IMR-90 (cell line): ENCODE measurements at regions not wholly inside any gene's neighbourhood (a gene's known extent, or its start where the extent isn't known, plus 50 kb on each side); places are given as distances from the start of the nearest gene placed in this dataset.

Source experiments
- ATAC-seq: fragments of 200-7000 bp; cut with Tn5 transposase; 2 replicates; pipeline ENCODE4 v1.9.1; 2020; ENCODE audit warnings: low read depth, mild to moderate bottlenecking, moderate library complexity
- BruUV-seq: library from RNA; stranded (reverse); fragments of 400-500 nt; replicated peaks from 2 replicates; lab custom pipeline; 2021; lab: Mats Ljungman, UMichigan
- CTCF ChIA-PET: fragments of 300-600 bp; formaldehyde crosslinking; extraction: SDS; loops from one replicate; lab custom pipeline; 2021; ENCODE audit warnings: antibody characterized with exemption; lab: Yijun Ruan, JAX
- POLR2A ChIA-PET: fragments of 300-600 bp; sonication (Branson Sonifier 250); formaldehyde crosslinking; loops from one replicate; lab custom pipeline; 2022; ENCODE audit warnings: antibody characterized with exemption; ENCODE audit not compliant: unreplicated experiment; lab: Charles Lee
- DNase-seq: peaks from one replicate; pipeline ENCODE4 v3.0.0; 2013
- H2AFZ ChIP-seq: replicated peaks from 2 replicates; pipeline ENCODE3; 2013; ENCODE audit warnings: low read length, mild to moderate bottlenecking; ENCODE audit not compliant: poor library complexity
- H2AK5ac ChIP-seq: 2 replicates; pipeline ENCODE4 v1.6.1; 2013; ENCODE audit warnings: low read depth, low read length, inconsistent platforms
- H2AK9ac ChIP-seq: replicated peaks from 2 replicates; pipeline ENCODE3; 2013; ENCODE audit warnings: mild to moderate bottlenecking, low read depth, low read length, moderate library complexity; ENCODE audit not compliant: poor library complexity
- H2BK120ac ChIP-seq: 2 replicates; pipeline ENCODE4 v1.6.1; 2013; ENCODE audit warnings: low read depth, low read length, inconsistent platforms
- H2BK15ac ChIP-seq: 3 replicates; pipeline ENCODE4 v1.6.1; 2013; ENCODE audit warnings: low read depth, low read length, inconsistent platforms
- H2BK20ac ChIP-seq: 2 replicates; pipeline ENCODE4 v1.6.1; 2013; ENCODE audit warnings: low read depth, mild to moderate bottlenecking, inconsistent platforms, low read length, moderate library complexity
- H2BK5ac ChIP-seq: 2 replicates; pipeline ENCODE4 v1.6.1; 2013; ENCODE audit warnings: mild to moderate bottlenecking, low read depth, low read length, inconsistent platforms; ENCODE audit not compliant: poor library complexity, severe bottlenecking
- H3K14ac ChIP-seq: replicated peaks from 2 replicates; pipeline ENCODE4 v1.6.1; 2013; ENCODE audit warnings: low read depth, low read length, inconsistent platforms
- H3K18ac ChIP-seq: 2 replicates; pipeline ENCODE4 v1.6.1; 2013; ENCODE audit warnings: low read depth, low read length, control low read depth
- H3K23ac ChIP-seq: 2 replicates; pipeline ENCODE4 v1.6.1; 2013; ENCODE audit warnings: low read depth, low read length, inconsistent platforms
- H3K27ac ChIP-seq: 2 replicates; pipeline ENCODE4 v1.5.1; 2013; ENCODE audit warnings: mild to moderate bottlenecking, control low read depth, low read length; ENCODE audit not compliant: insufficient read depth
- H3K27me3 ChIP-seq: 2 replicates; pipeline ENCODE4 v1.6.1; 2013; ENCODE audit warnings: low read length; ENCODE audit not compliant: control insufficient read depth, insufficient read depth
- H3K36me3 ChIP-seq: 2 replicates; pipeline ENCODE4 v1.6.1; 2013; ENCODE audit warnings: low read length, mixed read lengths; ENCODE audit not compliant: control insufficient read depth, insufficient read depth
- H3K4ac ChIP-seq: 2 replicates; pipeline ENCODE4 v1.6.1; 2013; ENCODE audit warnings: low read depth, low read length, inconsistent platforms
- H3K4me1 ChIP-seq: 2 replicates; pipeline ENCODE4 v1.6.1; 2013; ENCODE audit warnings: low read length, mixed read lengths; ENCODE audit not compliant: control insufficient read depth, insufficient read depth
- H3K4me2 ChIP-seq: 2 replicates; pipeline ENCODE4 v1.6.1; 2013; ENCODE audit warnings: low read depth, mild to moderate bottlenecking, control low read depth, low read length, moderate library complexity
- H3K4me3 ChIP-seq: 2 replicates; pipeline ENCODE4 v1.5.1; 2013; ENCODE audit warnings: low read depth, mild to moderate bottlenecking, control low read depth, low read length, moderate library complexity; ENCODE audit not compliant: insufficient read depth
- H3K56ac ChIP-seq: 2 replicates; pipeline ENCODE4 v1.6.1; 2013; ENCODE audit warnings: low read length, inconsistent platforms; ENCODE audit not compliant: insufficient read depth; ENCODE audit errors: extremely low read depth
- H3K79me1 ChIP-seq, 2 experiments: 2 replicates each; pipeline ENCODE4 v1.6.1; 2013; ENCODE audit warnings: low read length in 2 of 2, inconsistent platforms in 1 of 2, low read depth in 1 of 2
- H3K9ac ChIP-seq: 2 replicates; pipeline ENCODE4 v1.6.1; 2013; ENCODE audit warnings: low read depth, low read length, control low read depth
- H3K9me1 ChIP-seq: 2 replicates; pipeline ENCODE4 v1.6.1; 2013; ENCODE audit warnings: low read length, inconsistent platforms; ENCODE audit not compliant: insufficient read depth
- H3K9me3 ChIP-seq: 2 replicates; pipeline ENCODE4 v1.6.1; 2013; ENCODE audit warnings: low read length; ENCODE audit not compliant: control insufficient read depth, insufficient read depth
- H4K20me1 ChIP-seq: 2 replicates; pipeline ENCODE4 v1.6.1; 2013; ENCODE audit warnings: low read length, inconsistent platforms; ENCODE audit not compliant: insufficient read depth
- H4K5ac ChIP-seq: 2 replicates; pipeline ENCODE4 v1.6.1; 2013; ENCODE audit warnings: mild to moderate bottlenecking, low read depth, low read length, control low read depth
- H4K8ac ChIP-seq, 2 experiments: 2 replicates each; pipeline ENCODE4 v1.6.1; 2013; ENCODE audit warnings: low read depth in 2 of 2, low read length in 2 of 2, control low read depth in 1 of 2, inconsistent platforms in 1 of 2
- H4K91ac ChIP-seq: 2 replicates; pipeline ENCODE4 v1.6.1; 2013; ENCODE audit warnings: low read depth, low read length, inconsistent platforms; ENCODE audit not compliant: insufficient read depth
- BHLHE40 ChIP-seq: fragments of 150-350 bp; IDR thresholded peaks from 2 replicates; pipeline ENCODE4 v1.6.1; 2016; ENCODE audit warnings: mild to moderate bottlenecking, low read depth, low read length
- CEBPB ChIP-seq: IDR thresholded peaks from 2 replicates; pipeline ENCODE4 v1.6.1; 2012; ENCODE audit warnings: low read depth, low read length, improper control_type of control experiment
- CHD1 ChIP-seq: IDR thresholded peaks from 2 replicates; pipeline ENCODE4 v1.6.1; 2012; ENCODE audit warnings: low read depth, low read length, improper control_type of control experiment
- FOS ChIP-seq: fragments of 150-350 bp; IDR thresholded peaks from 2 replicates; pipeline ENCODE4 v1.6.1; 2016; ENCODE audit warnings: low read depth, low read length
- MAFK ChIP-seq: IDR thresholded peaks from 2 replicates; pipeline ENCODE4 v1.6.1; 2012; ENCODE audit warnings: low read depth, low read length, improper control_type of control experiment
- MAZ ChIP-seq: IDR thresholded peaks from 2 replicates; pipeline ENCODE4 v1.6.1; 2012; ENCODE audit warnings: low read depth, mild to moderate bottlenecking, low read length, improper control_type of control experiment, moderate library complexity, borderline replicate concordance
- MXI1 ChIP-seq: IDR thresholded peaks from 2 replicates; pipeline ENCODE4 v1.6.1; 2012; ENCODE audit warnings: low read depth, mild to moderate bottlenecking, low read length, moderate library complexity, borderline replicate concordance
- NFE2L2 ChIP-seq: fragments of 150-350 bp; IDR thresholded peaks from 2 replicates; pipeline ENCODE4 v1.6.1; 2016; ENCODE audit warnings: low read depth, mild to moderate bottlenecking, low read length
- POLR2A ChIP-seq: IDR thresholded peaks from 2 replicates; pipeline ENCODE4 v1.6.1; 2012; ENCODE audit warnings: mild to moderate bottlenecking, low read depth, low read length
- RAD21 ChIP-seq: IDR thresholded peaks from 2 replicates; pipeline ENCODE4 v1.6.1; 2012; ENCODE audit warnings: low read length, improper control_type of control experiment
- RCOR1 ChIP-seq: IDR thresholded peaks from 2 replicates; pipeline ENCODE4 v1.6.1; 2012; ENCODE audit warnings: mild to moderate bottlenecking, low read length, improper control_type of control experiment; ENCODE audit not compliant: insufficient replicate concordance
- RFX5 ChIP-seq: IDR thresholded peaks from 2 replicates; pipeline ENCODE4 v1.8.0; 2012; ENCODE audit warnings: low read depth, mild to moderate bottlenecking, low read length, moderate library complexity
- SMC3 ChIP-seq: fragments of 150-350 bp; IDR thresholded peaks from 2 replicates; pipeline ENCODE4 v1.6.1; 2016; ENCODE audit warnings: low read depth, mild to moderate bottlenecking, antibody characterized with exemption, low read length, moderate library complexity
- WGBS, 2 experiments: methylation state at CpG; one replicate each; pipeline versions ENCODE4 v1.1.5 to v1.1.7; 2013; ENCODE audit warnings: missing lambda C conversion rate in 2 of 2; ENCODE audit not compliant: insufficient read length in 1 of 2; ENCODE audit errors: extremely low coverage in 2 of 2; 5-methylcytosine and 5-hydroxymethylcytosine counted together
- dilution Hi-C: fragments of 300-500 bp; cut with HindIII; formaldehyde crosslinking; loops from one replicate; pipeline ENCODE4 v1.14.3; 2018; ENCODE audit warnings: low sequenced_read_pairs; ENCODE audit not compliant: unreplicated experiment
- in situ Hi-C: fragments of 300-500 bp; cut with MboI; formaldehyde crosslinking; loops from 3 replicates; pipeline ENCODE4 v1.14.3; 2019; ENCODE audit warnings: low sequenced_read_pairs, inconsistent platforms, mixed read lengths
- intact Hi-C: fragments of 100-400 bp; cut with micrococcal nuclease; formaldehyde crosslinking; loops from 2 replicates; pipeline ENCODE4 v1.10.0; 2022
- TF ChIP-seq, protein P1 (sequence below): fragments of 150-350 bp; IDR thresholded peaks from 2 replicates; pipeline ENCODE4 v1.6.1; 2016; ENCODE audit warnings: low read depth, mild to moderate bottlenecking, low read length, moderate library complexity, borderline replicate concordance
- TF ChIP-seq, protein P2 (sequence below): conservative IDR thresholded peaks from 2 replicates; pipeline ENCODE4 v1.5.1; 2012; ENCODE audit warnings: mild to moderate bottlenecking, low read depth, low read length, improper control_type of control experiment

- Histone ChIP-seq H2AK5ac (no peak overlapping the region), H2AK9ac (no peak overlapping the region), H2BK5ac (no peak overlapping the region), H3K9me3 (no peaks in the 10 kb centered on the region), H3K79me1 (no peaks in the 10 kb centered on the region), H2BK120ac (no peak overlapping the region), H3K4me2 (no peak overlapping the region), H2BK20ac (no peak overlapping the region), H3K9ac (no peak overlapping the region), H3K14ac (no peak overlapping the region), H3K18ac (no peak overlapping the region), H3K27ac (no peak overlapping the region), H2AFZ (no peak overlapping the region), H4K8ac (no peak overlapping the region), H4K20me1 (no peaks in the 10 kb centered on the region), H3K4me1 (no peaks in the 10 kb centered on the region), H4K5ac (no peak overlapping the region), H3K36me3 (no peaks in the 10 kb centered on the region), H3K9me1 (no peaks in the 10 kb centered on the region), H3K27me3 (no peaks in the 10 kb centered on the region), H3K23ac (no peak overlapping the region), H3K56ac (no peak overlapping the region), H3K4ac (no peak overlapping the region), H2BK15ac (no peak overlapping the region), H4K91ac (no peak overlapping the region), H3K4me3 (no peak overlapping the region)
- BruUV-seq = no TSS peak
- in situ Hi-C loops = no loop called here
- ChIA-PET CTCF (no interaction called here), POLR2A (no interaction called here)
- intact Hi-C loops = no loop called here
- dilution Hi-C loops = no loop called here
- no peak for TF ChIP-seq FOS
- no peak for TF ChIP-seq SMC3
- no peak for TF ChIP-seq POLR2A
- TF ChIP-seq RFX5 = no peak
- TF ChIP-seq CEBPB = no peak
- TF ChIP-seq, protein P1, sequence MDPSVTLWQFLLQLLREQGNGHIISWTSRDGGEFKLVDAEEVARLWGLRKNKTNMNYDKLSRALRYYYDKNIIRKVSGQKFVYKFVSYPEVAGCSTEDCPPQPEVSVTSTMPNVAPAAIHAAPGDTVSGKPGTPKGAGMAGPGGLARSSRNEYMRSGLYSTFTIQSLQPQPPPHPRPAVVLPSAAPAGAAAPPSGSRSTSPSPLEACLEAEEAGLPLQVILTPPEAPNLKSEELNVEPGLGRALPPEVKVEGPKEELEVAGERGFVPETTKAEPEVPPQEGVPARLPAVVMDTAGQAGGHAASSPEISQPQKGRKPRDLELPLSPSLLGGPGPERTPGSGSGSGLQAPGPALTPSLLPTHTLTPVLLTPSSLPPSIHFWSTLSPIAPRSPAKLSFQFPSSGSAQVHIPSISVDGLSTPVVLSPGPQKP = no peak
- no peak for TF ChIP-seq BHLHE40
- no peak for TF ChIP-seq MAFK
- TF ChIP-seq CHD1 = no peak
- no peak for TF ChIP-seq RAD21
- no peak for TF ChIP-seq NFE2L2
- TF ChIP-seq RCOR1 = no peak
- no peak for TF ChIP-seq MXI1
- TF ChIP-seq, protein P2, sequence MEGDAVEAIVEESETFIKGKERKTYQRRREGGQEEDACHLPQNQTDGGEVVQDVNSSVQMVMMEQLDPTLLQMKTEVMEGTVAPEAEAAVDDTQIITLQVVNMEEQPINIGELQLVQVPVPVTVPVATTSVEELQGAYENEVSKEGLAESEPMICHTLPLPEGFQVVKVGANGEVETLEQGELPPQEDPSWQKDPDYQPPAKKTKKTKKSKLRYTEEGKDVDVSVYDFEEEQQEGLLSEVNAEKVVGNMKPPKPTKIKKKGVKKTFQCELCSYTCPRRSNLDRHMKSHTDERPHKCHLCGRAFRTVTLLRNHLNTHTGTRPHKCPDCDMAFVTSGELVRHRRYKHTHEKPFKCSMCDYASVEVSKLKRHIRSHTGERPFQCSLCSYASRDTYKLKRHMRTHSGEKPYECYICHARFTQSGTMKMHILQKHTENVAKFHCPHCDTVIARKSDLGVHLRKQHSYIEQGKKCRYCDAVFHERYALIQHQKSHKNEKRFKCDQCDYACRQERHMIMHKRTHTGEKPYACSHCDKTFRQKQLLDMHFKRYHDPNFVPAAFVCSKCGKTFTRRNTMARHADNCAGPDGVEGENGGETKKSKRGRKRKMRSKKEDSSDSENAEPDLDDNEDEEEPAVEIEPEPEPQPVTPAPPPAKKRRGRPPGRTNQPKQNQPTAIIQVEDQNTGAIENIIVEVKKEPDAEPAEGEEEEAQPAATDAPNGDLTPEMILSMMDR = no peak
- TF ChIP-seq MAZ = no peak
- ATAC-seq (no peak), DNase-seq (no peak)
- WGBS, 2 experiments = no CpG with 5 or more reads among the region's 3 CpGs
Observed at GRCh38 chr7:19851504-19851903, 78.1 kb upstream of the TMEM196 start.
